Osteocyte (in vitro differentiated cells): ENCODE measurements at regions not wholly inside any gene's neighbourhood (a gene's known extent, or its start where the extent isn't known, plus 50 kb on each side); places are given as distances from the start of the nearest gene placed in this dataset.

Experiments
- DNase-seq: peaks from one replicate; pipeline ENCODE4 v3.0.0; 2021; ENCODE audit warnings: mixed read lengths; ENCODE audit not compliant: unreplicated experiment; ENCODE audit errors: extremely low spot score
- H3K27ac Mint-ChIP-seq: one replicate; pipeline ENCODE4 v1.8.0; 2021; ENCODE audit warnings: mild to moderate bottlenecking, mixed read lengths; ENCODE audit not compliant: unreplicated experiment
- H3K27me3 Mint-ChIP-seq: one replicate; pipeline ENCODE4 v1.8.0; 2021; ENCODE audit warnings: mixed read lengths; ENCODE audit not compliant: unreplicated experiment
- H3K36me3 Mint-ChIP-seq: one replicate; pipeline ENCODE4 v1.8.0; 2021; ENCODE audit warnings: mixed read lengths; ENCODE audit not compliant: unreplicated experiment
- H3K4me1 Mint-ChIP-seq: one replicate; pipeline ENCODE4 v1.8.0; 2021; ENCODE audit warnings: mixed read lengths; ENCODE audit not compliant: unreplicated experiment
- H3K4me3 Mint-ChIP-seq: one replicate; pipeline ENCODE4 v1.8.0; 2021; ENCODE audit warnings: mild to moderate bottlenecking, moderate library complexity, mixed read lengths; ENCODE audit not compliant: unreplicated experiment
- H3K9me3 Mint-ChIP-seq: one replicate; pipeline ENCODE4 v1.8.0; 2021; ENCODE audit warnings: mixed read lengths; ENCODE audit not compliant: unreplicated experiment
- TF ChIP-seq, protein P1 (sequence below): fragments of 200-600 bp; sonication (generic); IDR thresholded peaks from 2 replicates; pipeline ENCODE4 v1.5.0; 2021; ENCODE audit warnings: antibody characterized with exemption, mild to moderate bottlenecking, moderate library complexity

DNA sequence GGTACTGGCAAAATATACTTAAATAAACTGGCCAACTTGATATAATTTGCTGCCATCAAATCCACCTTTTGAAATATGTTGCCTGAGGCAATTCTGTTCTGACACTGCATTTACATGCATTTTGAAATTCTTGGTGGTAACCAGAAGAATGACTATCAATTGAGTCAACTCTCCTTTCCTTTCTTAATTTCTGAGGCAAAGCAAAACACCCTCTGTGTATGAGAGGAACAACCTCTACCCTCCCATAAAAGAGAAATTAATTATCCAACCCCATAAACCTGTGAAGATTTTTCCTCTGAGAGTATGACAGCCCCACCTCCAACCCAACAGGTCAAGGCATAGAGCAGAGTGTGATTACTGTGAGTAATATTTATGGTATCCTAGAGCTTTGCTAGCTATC lies 286.8 kb downstream of the NR2F1-AS1 start:
- DNase-seq, result no peak
- Mint-ChIP-seq H3K9me3 (no peaks in the 10 kb centered on the region), H3K4me1 (peaks cover 12% of the 10 kb centered on the region), H3K36me3 (no peaks in the 10 kb centered on the region), H3K27me3 (no peaks in the 10 kb centered on the region), H3K27ac (no peak overlapping the region), H3K4me3 (no peak overlapping the region)
- TF ChIP-seq, protein P1, sequence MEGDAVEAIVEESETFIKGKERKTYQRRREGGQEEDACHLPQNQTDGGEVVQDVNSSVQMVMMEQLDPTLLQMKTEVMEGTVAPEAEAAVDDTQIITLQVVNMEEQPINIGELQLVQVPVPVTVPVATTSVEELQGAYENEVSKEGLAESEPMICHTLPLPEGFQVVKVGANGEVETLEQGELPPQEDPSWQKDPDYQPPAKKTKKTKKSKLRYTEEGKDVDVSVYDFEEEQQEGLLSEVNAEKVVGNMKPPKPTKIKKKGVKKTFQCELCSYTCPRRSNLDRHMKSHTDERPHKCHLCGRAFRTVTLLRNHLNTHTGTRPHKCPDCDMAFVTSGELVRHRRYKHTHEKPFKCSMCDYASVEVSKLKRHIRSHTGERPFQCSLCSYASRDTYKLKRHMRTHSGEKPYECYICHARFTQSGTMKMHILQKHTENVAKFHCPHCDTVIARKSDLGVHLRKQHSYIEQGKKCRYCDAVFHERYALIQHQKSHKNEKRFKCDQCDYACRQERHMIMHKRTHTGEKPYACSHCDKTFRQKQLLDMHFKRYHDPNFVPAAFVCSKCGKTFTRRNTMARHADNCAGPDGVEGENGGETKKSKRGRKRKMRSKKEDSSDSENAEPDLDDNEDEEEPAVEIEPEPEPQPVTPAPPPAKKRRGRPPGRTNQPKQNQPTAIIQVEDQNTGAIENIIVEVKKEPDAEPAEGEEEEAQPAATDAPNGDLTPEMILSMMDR, result no peak

DNA sequence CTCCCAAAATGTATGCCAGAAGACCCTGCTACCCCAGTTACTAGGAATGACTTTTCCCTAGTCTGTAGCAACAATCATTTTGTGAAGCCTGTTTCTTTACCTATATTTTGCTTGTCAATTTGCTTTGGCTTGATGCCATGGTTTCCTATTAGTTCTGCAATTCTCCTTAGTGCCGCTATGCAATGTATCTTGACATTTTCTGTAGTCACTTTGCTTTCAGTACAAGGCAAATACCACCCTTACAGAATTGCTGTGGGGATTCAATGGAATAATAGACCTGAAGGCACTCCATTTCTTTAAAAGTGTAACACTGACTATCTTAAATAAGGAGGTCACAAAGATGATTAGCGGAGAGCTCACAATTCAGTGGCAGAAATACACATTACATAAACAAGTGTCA lies 291.1 kb downstream of the NR2F1-AS1 start:
- Mint-ChIP-seq H3K4me3 (no peak overlapping the region), H3K36me3 (peaks cover 6% of the 10 kb centered on the region), H3K27ac (no peak overlapping the region), H3K4me1 (peaks cover 10% of the 10 kb centered on the region), H3K27me3 (no peaks in the 10 kb centered on the region), H3K9me3 (peaks cover 13% of the 10 kb centered on the region)
- no peak for DNase-seq
- TF ChIP-seq, protein P1, result no peak

DNA sequence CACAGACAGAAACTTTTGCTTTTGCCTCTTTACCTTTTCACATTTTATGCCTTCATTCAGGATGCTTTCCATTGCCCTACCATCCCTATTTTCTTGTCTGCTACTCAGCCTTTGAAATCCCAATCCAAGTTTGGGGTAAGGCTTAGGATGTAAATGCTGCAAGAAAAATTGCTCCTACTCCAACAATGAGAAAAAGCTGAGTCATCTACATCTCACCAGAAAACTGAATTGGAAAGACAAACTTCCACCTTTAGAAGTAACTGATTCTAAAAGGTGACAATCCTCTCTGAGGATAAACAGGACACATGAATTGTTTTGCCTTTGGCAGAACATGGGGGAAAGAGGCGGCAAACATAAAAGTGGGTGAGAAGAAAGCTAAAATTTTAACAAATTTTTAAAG lies 295.6 kb downstream of the NR2F1-AS1 start:
- TF ChIP-seq, protein P1, result no peak
- Mint-ChIP-seq H3K4me1 (peaks cover 6% of the 10 kb centered on the region), H3K27ac (no peak overlapping the region), H3K9me3 (peaks cover 13% of the 10 kb centered on the region), H3K27me3 (no peaks in the 10 kb centered on the region), H3K4me3 (no peak overlapping the region), H3K36me3 (peaks cover 6% of the 10 kb centered on the region)
- no peak for DNase-seq

DNA sequence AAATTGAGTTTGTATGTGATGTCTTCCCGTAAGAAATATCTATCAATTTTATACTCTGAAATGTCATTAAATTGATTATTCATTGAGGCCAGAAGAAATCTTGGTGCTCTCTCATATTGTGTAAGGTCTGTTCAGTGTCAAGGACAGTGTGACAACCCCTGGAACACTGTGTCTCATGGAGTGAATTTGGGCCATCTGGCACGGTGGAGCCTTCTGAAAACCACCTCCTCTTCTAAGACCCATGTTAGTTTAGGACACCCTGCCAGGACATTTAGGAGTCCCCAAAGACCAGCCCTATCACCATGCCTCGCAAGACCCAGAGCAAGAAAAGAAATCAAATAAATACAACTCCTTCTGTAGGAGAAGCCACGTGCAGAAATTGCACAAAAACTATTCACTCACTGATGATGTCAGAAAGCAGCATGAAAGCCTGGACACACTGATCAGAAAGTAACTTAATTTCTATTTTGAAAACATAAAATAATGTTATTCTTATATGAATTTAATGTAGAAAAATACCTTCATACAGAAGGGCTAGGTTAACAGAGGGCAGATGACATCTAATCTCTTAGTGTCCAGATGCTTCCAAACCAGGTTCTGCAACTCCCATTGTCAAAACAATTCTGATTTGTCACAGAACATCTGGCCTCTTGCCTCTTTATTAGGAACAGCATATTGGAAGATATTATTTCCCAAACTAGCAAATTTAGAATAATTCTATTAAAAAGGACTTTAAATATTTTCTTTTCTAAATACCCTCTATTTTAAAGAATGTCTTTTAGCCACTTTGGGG lies 298.8 kb downstream of the NR2F1-AS1 start:
- H3K4me3 Mint-ChIP-seq, result no peak overlapping the region

DNA sequence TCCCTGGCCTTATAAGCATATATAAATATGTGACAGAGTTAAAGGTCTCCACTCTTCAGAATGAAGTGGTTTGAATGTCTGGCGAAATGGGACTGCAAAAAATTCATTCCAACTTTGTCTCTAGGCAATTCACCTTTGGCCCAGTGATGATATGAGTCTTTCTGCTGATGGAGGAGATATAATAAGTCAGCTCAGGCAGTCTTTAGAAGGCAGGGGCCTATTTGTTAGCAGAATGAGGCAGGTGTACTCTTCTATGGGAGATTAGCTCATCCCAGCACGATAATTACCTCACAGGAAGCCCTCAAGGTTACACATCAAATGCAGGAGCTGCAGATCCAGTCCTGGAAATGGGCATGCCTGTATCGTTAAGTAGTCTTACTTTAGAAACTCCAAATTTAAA lies 300.5 kb downstream of the NR2F1-AS1 start:
- Mint-ChIP-seq H3K36me3 (no peaks in the 10 kb centered on the region), H3K27ac (no peak overlapping the region), H3K27me3 (no peaks in the 10 kb centered on the region), H3K4me3 (no peak overlapping the region), H3K9me3 (no peaks in the 10 kb centered on the region), H3K4me1 (peaks cover 16% of the 10 kb centered on the region)
- TF ChIP-seq, protein P1, result no peak
- no peak for DNase-seq

More for the DNA sequence above, 298.8 kb downstream of the NR2F1-AS1 start:
- H3K27me3 Mint-ChIP-seq, result no peaks in the 10 kb centered on the region
- H3K4me1 Mint-ChIP-seq, result peaks cover 16% of the 10 kb centered on the region
- TF ChIP-seq, protein P1, result no peak
- peaks cover 11% of the 10 kb centered on the region for H3K9me3 Mint-ChIP-seq
- no peak overlapping the region for H3K27ac Mint-ChIP-seq
- peaks cover 5% of the 10 kb centered on the region for H3K36me3 Mint-ChIP-seq
- DNase-seq, result no peak
